Activated naive CD8-positive, alpha-beta T cell treated with anti-CD3 and anti-CD28 coated beads for 36 hours (primary cell): ENCODE measurements at regions not wholly inside any gene's neighbourhood (a gene's known extent, or its start where the extent isn't known, plus 50 kb on each side); places are given as distances from the start of the nearest gene placed in this dataset.

Source experiments
- DNase-seq: peaks from one replicate; pipeline ENCODE4 v3.0.0; 2021
- H3K27ac Mint-ChIP-seq: one replicate; pipeline ENCODE4 v1.8.0; 2022; ENCODE audit warnings: mild to moderate bottlenecking, moderate library complexity, mixed read lengths
- H3K27me3 Mint-ChIP-seq: one replicate; pipeline ENCODE4 v1.8.0; 2022; ENCODE audit warnings: mild to moderate bottlenecking, mixed read lengths
- H3K36me3 Mint-ChIP-seq: one replicate; pipeline ENCODE4 v1.8.0; 2021; ENCODE audit warnings: mild to moderate bottlenecking, mixed read lengths
- H3K4me1 Mint-ChIP-seq: one replicate; pipeline ENCODE4 v1.8.0; 2021; ENCODE audit warnings: mixed read lengths
- H3K4me3 Mint-ChIP-seq: one replicate; pipeline ENCODE4 v1.8.0; 2022; ENCODE audit warnings: mild to moderate bottlenecking, moderate library complexity, mixed read lengths
- H3K9me3 Mint-ChIP-seq: one replicate; pipeline ENCODE4 v1.8.0; 2022; ENCODE audit warnings: mixed read lengths

- Mint-ChIP-seq H3K4me1 (no peaks in the 10 kb centered on the region), H3K9me3 (no peaks in the 10 kb centered on the region), H3K27ac (no peak overlapping the region), H3K27me3 (peaks cover 3% of the 10 kb centered on the region), H3K36me3 (no peaks in the 10 kb centered on the region), H3K4me3 (no peak overlapping the region)
- DNase-seq: no peak
These were observed 65.0 kb upstream of the ARHGAP5 start for GRCh38 chr14:32012062-32012461.

- Mint-ChIP-seq H3K27me3 (peaks cover 3% of the 10 kb centered on the region), H3K27ac (no peak overlapping the region), H3K4me3 (no peak overlapping the region), H3K4me1 (no peaks in the 10 kb centered on the region), H3K9me3 (no peaks in the 10 kb centered on the region), H3K36me3 (no peaks in the 10 kb centered on the region)
- no peak for DNase-seq
These were observed 64.5 kb upstream of the ARHGAP5 start for GRCh38 chr14:32012571-32012970.

- H3K36me3 Mint-ChIP-seq: no peaks in the 10 kb centered on the region
- no peak for DNase-seq
- no peak overlapping the region for H3K27ac Mint-ChIP-seq
- peaks cover 3% of the 10 kb centered on the region for H3K27me3 Mint-ChIP-seq
- no peaks in the 10 kb centered on the region for H3K9me3 Mint-ChIP-seq
- H3K4me1 Mint-ChIP-seq: no peaks in the 10 kb centered on the region
- no peak overlapping the region for H3K4me3 Mint-ChIP-seq
These were observed 64.0 kb upstream of the ARHGAP5 start for GRCh38 chr14:32013083-32013482.

GRCh38 chr14:32014057-32014456, 63.0 kb upstream of the ARHGAP5 start:
- Mint-ChIP-seq H3K36me3 (no peaks in the 10 kb centered on the region), H3K27ac (no peak overlapping the region), H3K4me1 (no peaks in the 10 kb centered on the region), H3K4me3 (no peak overlapping the region), H3K9me3 (no peaks in the 10 kb centered on the region), H3K27me3 (peaks cover 3% of the 10 kb centered on the region)
- DNase-seq: no peak

- no peak for DNase-seq
- Mint-ChIP-seq H3K36me3 (no peaks in the 10 kb centered on the region), H3K4me3 (no peak overlapping the region), H3K9me3 (no peaks in the 10 kb centered on the region), H3K27me3 (peaks cover 6% of the 10 kb centered on the region), H3K27ac (no peak overlapping the region), H3K4me1 (no peaks in the 10 kb centered on the region)
These were observed 62.6 kb upstream of the ARHGAP5 start for GRCh38 chr14:32014498-32014897.

GRCh38 chr14:32015166-32015565, 61.9 kb upstream of the ARHGAP5 start:
- no peaks in the 10 kb centered on the region for H3K4me1 Mint-ChIP-seq
- no peak overlapping the region for H3K27ac Mint-ChIP-seq
- H3K9me3 Mint-ChIP-seq: no peaks in the 10 kb centered on the region
- H3K27me3 Mint-ChIP-seq: peaks cover 6% of the 10 kb centered on the region
- no peaks in the 10 kb centered on the region for H3K36me3 Mint-ChIP-seq
- H3K4me3 Mint-ChIP-seq: no peak overlapping the region
- DNase-seq: no peak

- H3K4me1 Mint-ChIP-seq: no peaks in the 10 kb centered on the region
- H3K27me3 Mint-ChIP-seq: peaks cover 6% of the 10 kb centered on the region
- no peaks in the 10 kb centered on the region for H3K36me3 Mint-ChIP-seq
- H3K4me3 Mint-ChIP-seq: no peak overlapping the region
- no peak overlapping the region for H3K27ac Mint-ChIP-seq
- no peaks in the 10 kb centered on the region for H3K9me3 Mint-ChIP-seq
- DNase-seq: no peak
These were observed 59.5 kb upstream of the ARHGAP5 start for GRCh38 chr14:32017587-32017986.

GRCh38 chr14:32018391-32019092, 58.6 kb upstream of the ARHGAP5 start:
- no peaks in the 10 kb centered on the region for H3K36me3 Mint-ChIP-seq
- no peaks in the 10 kb centered on the region for H3K9me3 Mint-ChIP-seq
- H3K4me1 Mint-ChIP-seq: no peaks in the 10 kb centered on the region
- H3K27ac Mint-ChIP-seq: no peak overlapping the region
- no peak for DNase-seq
- H3K4me3 Mint-ChIP-seq: no peak overlapping the region
- peaks cover 10% of the 10 kb centered on the region for H3K27me3 Mint-ChIP-seq

GRCh38 chr14:32019276-32019675, 57.8 kb upstream of the ARHGAP5 start:
- no peak overlapping the region for H3K27ac Mint-ChIP-seq
- DNase-seq: no peak
- peaks cover 12% of the 10 kb centered on the region for H3K27me3 Mint-ChIP-seq
- H3K36me3 Mint-ChIP-seq: no peaks in the 10 kb centered on the region
- H3K9me3 Mint-ChIP-seq: no peaks in the 10 kb centered on the region
- H3K4me3 Mint-ChIP-seq: no peak overlapping the region
- no peaks in the 10 kb centered on the region for H3K4me1 Mint-ChIP-seq

- no peaks in the 10 kb centered on the region for H3K9me3 Mint-ChIP-seq
- no peak overlapping the region for H3K4me3 Mint-ChIP-seq
- no peak for DNase-seq
These were observed 56.2 kb upstream of the ARHGAP5 start for GRCh38 chr14:32020882-32021281.

GRCh38 chr14:32021341-32021740, 55.8 kb upstream of the ARHGAP5 start:
- H3K27me3 Mint-ChIP-seq: peaks cover 25% of the 10 kb centered on the region
- no peak overlapping the region for H3K27ac Mint-ChIP-seq
- H3K36me3 Mint-ChIP-seq: no peaks in the 10 kb centered on the region
- H3K4me1 Mint-ChIP-seq: no peaks in the 10 kb centered on the region
- no peak for DNase-seq
- no peak overlapping the region for H3K4me3 Mint-ChIP-seq
- H3K9me3 Mint-ChIP-seq: no peaks in the 10 kb centered on the region

More at GRCh38 chr14:32020882-32021281, 56.2 kb upstream of the ARHGAP5 start:
- no peaks in the 10 kb centered on the region for H3K4me1 Mint-ChIP-seq
- H3K36me3 Mint-ChIP-seq: no peaks in the 10 kb centered on the region
- no peak overlapping the region for H3K27ac Mint-ChIP-seq
- H3K27me3 Mint-ChIP-seq: peaks cover 21% of the 10 kb centered on the region

- H3K27me3 Mint-ChIP-seq: peaks cover 30% of the 10 kb centered on the region
- H3K9me3 Mint-ChIP-seq: no peaks in the 10 kb centered on the region
- no peak overlapping the region for H3K27ac Mint-ChIP-seq
- no peaks in the 10 kb centered on the region for H3K36me3 Mint-ChIP-seq
- H3K4me1 Mint-ChIP-seq: no peaks in the 10 kb centered on the region
- DNase-seq: no peak
- no peak overlapping the region for H3K4me3 Mint-ChIP-seq
These were observed 54.6 kb upstream of the ARHGAP5 start for GRCh38 chr14:32022525-32022924.

- H3K4me1 Mint-ChIP-seq: no peaks in the 10 kb centered on the region
- H3K27ac Mint-ChIP-seq: no peak overlapping the region
- peaks cover 30% of the 10 kb centered on the region for H3K27me3 Mint-ChIP-seq
- H3K9me3 Mint-ChIP-seq: no peaks in the 10 kb centered on the region
- no peaks in the 10 kb centered on the region for H3K36me3 Mint-ChIP-seq
- DNase-seq: no peak
- H3K4me3 Mint-ChIP-seq: no peak overlapping the region
These were observed 54.1 kb upstream of the ARHGAP5 start for GRCh38 chr14:32022938-32023466.

- Mint-ChIP-seq H3K4me1 (no peaks in the 10 kb centered on the region), H3K27me3 (peaks cover 30% of the 10 kb centered on the region), H3K27ac (no peak overlapping the region), H3K36me3 (no peaks in the 10 kb centered on the region), H3K9me3 (no peaks in the 10 kb centered on the region), H3K4me3 (no peak overlapping the region)
- no peak for DNase-seq
These were observed 53.6 kb upstream of the ARHGAP5 start for GRCh38 chr14:32023540-32023939.

- no peak for DNase-seq
- H3K27me3 Mint-ChIP-seq: peaks cover 23% of the 10 kb centered on the region
- H3K36me3 Mint-ChIP-seq: no peaks in the 10 kb centered on the region
- no peak overlapping the region for H3K27ac Mint-ChIP-seq
- H3K4me3 Mint-ChIP-seq: no peak overlapping the region
- H3K4me1 Mint-ChIP-seq: no peaks in the 10 kb centered on the region
- no peaks in the 10 kb centered on the region for H3K9me3 Mint-ChIP-seq
These were observed 49.7 kb upstream of the ARHGAP5 start for GRCh38 chr14:32027255-32027939.
